B cell (primary cell): ENCODE measurements at regions not wholly inside any gene's neighbourhood (a gene's known extent, or its start where the extent isn't known, plus 50 kb on each side); places are given as distances from the start of the nearest gene placed in this dataset.

ENCODE experiments used
- CTCF ChIP-seq: fragments of 200-600 bp; IDR thresholded peaks from one replicate; pipeline ENCODE4 v1.8.0; 2022; ENCODE audit warnings: antibody characterized with exemption, mild to moderate bottlenecking
- EZH2 ChIP-seq: IDR thresholded peaks from 2 replicates; pipeline ENCODE4 v1.6.1; 2012; ENCODE audit warnings: borderline replicate concordance, low read depth, mild to moderate bottlenecking, moderate library complexity, low read length; ENCODE audit not compliant: insufficient read depth, poor library complexity, severe bottlenecking

- TF ChIP-seq EZH2 (no peak), CTCF (no peak)
Measured at GRCh38 chr16:60739737-60740683, 1296.2 kb downstream of the CDH8 start.
